ENCODE measurements at regions not wholly inside any gene's neighbourhood (a gene's known extent, or its start where the extent isn't known, plus 50 kb on each side); places are given as distances from the start of the nearest gene placed in this dataset.

GRCh38 chr2:49342156-49342555 is 187.8 kb upstream of the FSHR start:
- Histone ChIP-seq H3K4me3 (no peak overlapping the region), H3K36me3 (ENCODE audit: control insufficient read depth in 2 of 2, insufficient read depth in 2 of 2, low read length in 1 of 2) (no peaks in the 10 kb centered on the region), H3K27ac (ENCODE audit: control insufficient read depth, insufficient read depth) (no peak overlapping the region), H3K27me3 (replicated peaks in 1 of 2; ENCODE audit: control insufficient read depth in 2 of 2, insufficient read depth in 2 of 2, low read length in 1 of 2) (no peaks in the 10 kb centered on the region), H2AFZ (ENCODE audit: control insufficient read depth, low read depth, low read length) (no peak overlapping the region), H3K4me2 (ENCODE audit: control insufficient read depth, insufficient read depth) (no peak overlapping the region), H4K20me1 (ENCODE audit: control insufficient read depth, insufficient read depth) (no peaks in the 10 kb centered on the region), H3K9me3 (replicated peaks; ENCODE audit: control insufficient read depth, insufficient read depth, low read length) (no peaks in the 10 kb centered on the region), H3K79me2 (ENCODE audit: control insufficient read depth, insufficient read depth, low read length) (no peaks in the 10 kb centered on the region), H3K9ac (ENCODE audit: control insufficient read depth, insufficient read depth, low read length) (no peak overlapping the region), H3K4me1 (ENCODE audit: control insufficient read depth, insufficient read depth, low read length) (no peaks in the 10 kb centered on the region)
- no TSS peak for BruUV-seq (replicated peaks)
- DNase-seq (ENCODE audit: low read depth, low spot score): no peak
- POLR2A ChIA-PET: no interaction called here
- SMC1A ChIA-PET (ENCODE audit: uncharacterized antibody, unreplicated experiment): no interaction called here
- RAD21 ChIA-PET (ENCODE audit: unreplicated experiment): no interaction called here
- in situ Hi-C loops (cut with MboI) (no loop called here), intact Hi-C loops (cut with micrococcal nuclease; ENCODE audit: unreplicated experiment) (no loop called here)
- no peak for ATAC-seq
- TF ChIP-seq YY1 (IDR thresholded peaks at IDR 0.05; ENCODE audit: low read depth, low read length): no peak
- TF ChIP-seq EZH2 (IDR thresholded peaks at IDR 0.05; ENCODE audit: borderline replicate concordance, control insufficient read depth, low read depth, low read length): no peak
- no peak for TF ChIP-seq STAT1 (conservative IDR thresholded peaks at IDR 0.05)
- TF ChIP-seq MEF2B (IDR thresholded peaks at IDR 0.05; ENCODE audit: partially characterized antibody, poor library complexity, severe bottlenecking): no peak
- TF ChIP-seq TCF7 (IDR thresholded peaks at IDR 0.05; ENCODE audit: borderline replicate concordance): no peak
- TF ChIP-seq MTA2 (IDR thresholded peaks at IDR 0.05; ENCODE audit: low read depth): no peak
- TF ChIP-seq BCL11A (IDR thresholded peaks at IDR 0.05; ENCODE audit: low read depth, low read length): no peak
- no peak for TF ChIP-seq ZNF24 (IDR thresholded peaks at IDR 0.05)
- no peak for FAIRE-seq
- 0% methylated on average over 1 of the region's 1 CpG for WGBS (ENCODE audit: insufficient coverage, insufficient replicate concordance, low lambda C conversion rate, missing lambda C conversion rate)
- CTCF ChIA-PET: no interaction called here

- ChIA-PET SMC1A (ENCODE audit: uncharacterized antibody, unreplicated experiment) (no interaction called here), RAD21 (ENCODE audit: unreplicated experiment) (no interaction called here), POLR2A (no interaction called here), CTCF (no interaction called here)
- ATAC-seq (no peak), FAIRE-seq (no peak), DNase-seq (ENCODE audit: low read depth, low spot score) (no peak)
- no TSS peak for BruUV-seq (replicated peaks)
- Histone ChIP-seq H3K4me1 (ENCODE audit: control insufficient read depth, insufficient read depth, low read length) (no peaks in the 10 kb centered on the region), H3K79me2 (ENCODE audit: control insufficient read depth, insufficient read depth, low read length) (no peaks in the 10 kb centered on the region), H4K20me1 (ENCODE audit: control insufficient read depth, insufficient read depth) (no peaks in the 10 kb centered on the region), H3K36me3 (ENCODE audit: control insufficient read depth in 2 of 2, insufficient read depth in 2 of 2, low read length in 1 of 2) (no peaks in the 10 kb centered on the region), H3K9ac (ENCODE audit: control insufficient read depth, insufficient read depth, low read length) (no peak overlapping the region), H2AFZ (ENCODE audit: control insufficient read depth, low read depth, low read length) (no peak overlapping the region), H3K4me2 (ENCODE audit: control insufficient read depth, insufficient read depth) (no peak overlapping the region), H3K9me3 (replicated peaks; ENCODE audit: control insufficient read depth, insufficient read depth, low read length) (no peaks in the 10 kb centered on the region), H3K27ac (ENCODE audit: control insufficient read depth, insufficient read depth) (no peak overlapping the region), H3K4me3 (no peak overlapping the region), H3K27me3 (replicated peaks in 1 of 2; ENCODE audit: control insufficient read depth in 2 of 2, insufficient read depth in 2 of 2, low read length in 1 of 2) (no peaks in the 10 kb centered on the region)
- in situ Hi-C loops (cut with MboI): no loop called here
- intact Hi-C loops (cut with micrococcal nuclease; ENCODE audit: unreplicated experiment): no loop called here
- no peak for TF ChIP-seq MTA3 (IDR thresholded peaks at IDR 0.05; ENCODE audit: borderline replicate concordance, low read length)
- TF ChIP-seq ETV6 (conservative IDR thresholded peaks at IDR 0.05 in 1 of 2, IDR thresholded peaks at IDR 0.05 in 1 of 2; ENCODE audit: borderline replicate concordance in 1 of 2, low read depth in 1 of 2): no peak
- TF ChIP-seq IKZF2 (IDR thresholded peaks at IDR 0.05): no peak
- no peak for TF ChIP-seq ZBTB4 (CRISPR knock-in tag; IDR thresholded peaks at IDR 0.05)
- under 1% methylated on average over 5 of the region's 5 CpGs for WGBS (ENCODE audit: insufficient coverage, insufficient replicate concordance, low lambda C conversion rate, missing lambda C conversion rate)
These were observed 181.2 kb upstream of the FSHR start for GRCh38 chr2:49335546-49335945.
